HEK293T (cell line): ENCODE measurements at regions not wholly inside any gene's neighbourhood (a gene's known extent, or its start where the extent isn't known, plus 50 kb on each side); places are given as distances from the start of the nearest gene placed in this dataset.

Source experiments
- ARNT ChIP-seq: fragments of 450-650 bp; IDR thresholded peaks from 2 replicates; pipeline ENCODE4 v1.6.1; 2017; ENCODE audit warnings: mild to moderate bottlenecking
- BHLHE40 ChIP-seq: fragments of 450-650 bp; IDR thresholded peaks from 2 replicates; pipeline ENCODE4 v1.6.1; 2016; ENCODE audit warnings: mild to moderate bottlenecking, moderate library complexity, borderline replicate concordance
- ELF4 ChIP-seq: fragments of 450-650 bp; IDR thresholded peaks from 2 replicates; pipeline ENCODE4 v1.6.1; 2017; ENCODE audit warnings: antibody characterized with exemption
- FOXK2 ChIP-seq: fragments of 450-650 bp; IDR thresholded peaks from 2 replicates; pipeline ENCODE4 v1.6.1; 2016; ENCODE audit warnings: mild to moderate bottlenecking
- FOXM1 ChIP-seq: fragments of 450-650 bp; IDR thresholded peaks from 2 replicates; pipeline ENCODE4 v1.6.1; 2017; ENCODE audit warnings: mild to moderate bottlenecking, borderline replicate concordance
- HDGF ChIP-seq: fragments of 450-650 bp; IDR thresholded peaks from 2 replicates; pipeline ENCODE4 v1.6.1; 2017; ENCODE audit warnings: antibody characterized with exemption, borderline replicate concordance
- L3MBTL2 ChIP-seq: fragments of 450-650 bp; conservative IDR thresholded peaks from 2 replicates; pipeline ENCODE4 v1.6.1; 2016; ENCODE audit warnings: mild to moderate bottlenecking
- NFRKB ChIP-seq: fragments of 450-650 bp; IDR thresholded peaks from 2 replicates; pipeline ENCODE4 v1.6.1; 2016; ENCODE audit warnings: mild to moderate bottlenecking, moderate library complexity
- PKNOX1 ChIP-seq: fragments of 450-650 bp; IDR thresholded peaks from 2 replicates; pipeline ENCODE4 v1.6.1; 2016
- SP1 ChIP-seq: fragments of 450-650 bp; IDR thresholded peaks from 2 replicates; pipeline ENCODE4 v1.6.1; 2017
- SUZ12 ChIP-seq: fragments of 450-650 bp; IDR thresholded peaks from 2 replicates; pipeline ENCODE4 v1.6.1; 2016; ENCODE audit warnings: mild to moderate bottlenecking
- ZNF384 ChIP-seq: fragments of 450-650 bp; IDR thresholded peaks from 2 replicates; pipeline ENCODE4 v1.6.1; 2016

GRCh38 chr2:14872779-14873325 is 240.3 kb downstream of the LRATD1 start:
- TF ChIP-seq SUZ12 (no peak), BHLHE40 (no peak), HDGF (no peak), NFRKB (no peak), FOXM1 (no peak), SP1 (no peak), ELF4 (no peak), ARNT (no peak), ZNF384 (no peak), FOXK2 (no peak), PKNOX1 (no peak), L3MBTL2 (no peak)
